SK-N-SH treated with all-trans-retinoic acid at 6 μM for 48 hours (cell line): ENCODE measurements at regions not wholly inside any gene's neighbourhood (a gene's known extent, or its start where the extent isn't known, plus 50 kb on each side); places are given as distances from the start of the nearest gene placed in this dataset.

Experiments
- CSDC2 ChIP-seq: fragments of 250-450 bp; sonication (Bioruptor Pico); IDR thresholded peaks from 2 replicates; pipeline ENCODE4 v1.5.0; 2020; ENCODE audit warnings: mild to moderate bottlenecking, moderate library complexity
- GLIS3 ChIP-seq: fragments of 250-450 bp; sonication (Bioruptor Pico); IDR thresholded peaks from 2 replicates; pipeline ENCODE4 v1.5.0; 2020; ENCODE audit warnings: mild to moderate bottlenecking, moderate library complexity
- ISL1 ChIP-seq: fragments of 250-450 bp; sonication (Bioruptor Pico); IDR thresholded peaks from 2 replicates; pipeline ENCODE4 v2.1.2; 2022; ENCODE audit warnings: mild to moderate bottlenecking, moderate library complexity
- PPARA ChIP-seq: fragments of 250-450 bp; sonication (Bioruptor Pico); IDR thresholded peaks from 2 replicates; pipeline ENCODE4 v1.5.0; 2020; ENCODE audit warnings: mild to moderate bottlenecking, borderline replicate concordance
- TCF4 ChIP-seq: fragments of 250-450 bp; sonication (Bioruptor Pico); IDR thresholded peaks from 2 replicates; pipeline ENCODE4 v1.8.0; 2021; ENCODE audit warnings: mild to moderate bottlenecking, moderate library complexity, borderline replicate concordance
- ZNF565 ChIP-seq: fragments of 450-650 bp; formaldehyde crosslinking; conservative IDR thresholded peaks from 2 replicates; pipeline ENCODE4 v1.5.0; 2020; ENCODE audit warnings: low read depth, mild to moderate bottlenecking, moderate library complexity
- ZNF70 ChIP-seq: fragments of 450-650 bp; formaldehyde crosslinking; IDR thresholded peaks from 2 replicates; pipeline ENCODE4 v1.5.0; 2020; ENCODE audit warnings: mild to moderate bottlenecking, moderate library complexity
- TF ChIP-seq, protein P1 (sequence below): fragments of 250-450 bp; sonication (Bioruptor Pico); IDR thresholded peaks from 2 replicates; pipeline ENCODE4 v1.8.0; 2021; ENCODE audit warnings: low read depth, mild to moderate bottlenecking, moderate library complexity, borderline replicate concordance
- TF ChIP-seq, protein P2 (sequence below): fragments of 250-450 bp; sonication (Bioruptor Pico); IDR thresholded peaks from 2 replicates; pipeline ENCODE4 v1.8.0; 2020; ENCODE audit warnings: mild to moderate bottlenecking, moderate library complexity, borderline replicate concordance

DNA sequence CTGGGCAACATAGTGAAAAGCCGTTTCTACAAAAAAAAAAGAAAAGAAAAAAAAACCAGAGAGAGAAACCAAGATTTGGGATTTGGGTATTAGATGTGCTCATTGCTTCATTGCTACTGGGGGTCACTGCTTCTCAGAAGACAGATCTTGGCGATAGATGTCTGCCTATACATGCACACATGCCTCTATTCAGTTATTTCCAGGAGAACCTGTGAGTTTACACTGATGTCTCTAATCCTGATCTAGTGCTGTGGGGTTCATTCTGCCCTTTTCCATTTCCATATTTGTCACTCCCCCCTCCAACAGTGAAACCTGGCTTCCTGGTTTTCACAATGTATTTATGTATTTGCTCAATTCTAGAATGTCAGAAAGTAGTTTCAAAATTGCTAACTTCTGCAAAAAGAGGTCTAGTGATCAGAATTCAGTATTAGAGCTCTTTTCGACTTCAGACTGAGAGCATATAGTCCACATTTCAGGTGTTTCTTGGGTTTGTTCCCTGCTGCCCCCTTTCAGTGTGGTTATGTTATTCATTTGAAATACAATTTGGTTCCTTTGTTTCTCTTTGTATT lies 111.0 kb downstream of the SLC25A47 start:
- TF ChIP-seq, protein P1, sequence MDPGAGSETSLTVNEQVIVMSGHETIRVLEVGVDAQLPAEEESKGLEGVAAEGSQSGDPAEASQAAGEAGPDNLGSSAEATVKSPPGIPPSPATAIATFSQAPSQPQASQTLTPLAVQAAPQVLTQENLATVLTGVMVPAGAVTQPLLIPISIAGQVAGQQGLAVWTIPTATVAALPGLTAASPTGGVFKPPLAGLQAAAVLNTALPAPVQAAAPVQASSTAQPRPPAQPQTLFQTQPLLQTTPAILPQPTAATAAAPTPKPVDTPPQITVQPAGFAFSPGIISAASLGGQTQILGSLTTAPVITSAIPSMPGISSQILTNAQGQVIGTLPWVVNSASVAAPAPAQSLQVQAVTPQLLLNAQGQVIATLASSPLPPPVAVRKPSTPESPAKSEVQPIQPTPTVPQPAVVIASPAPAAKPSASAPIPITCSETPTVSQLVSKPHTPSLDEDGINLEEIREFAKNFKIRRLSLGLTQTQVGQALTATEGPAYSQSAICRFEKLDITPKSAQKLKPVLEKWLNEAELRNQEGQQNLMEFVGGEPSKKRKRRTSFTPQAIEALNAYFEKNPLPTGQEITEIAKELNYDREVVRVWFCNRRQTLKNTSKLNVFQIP (CRISPR knock-in tag): no peak
- TF ChIP-seq PPARA (CRISPR knock-in tag) (no peak), ISL1 (CRISPR knock-in tag) (no peak), TCF4 (no peak), ZNF565 (no peak), CSDC2 (CRISPR knock-in tag) (no peak), GLIS3 (CRISPR knock-in tag) (no peak), ZNF70 (no peak)
- TF ChIP-seq, protein P2, sequence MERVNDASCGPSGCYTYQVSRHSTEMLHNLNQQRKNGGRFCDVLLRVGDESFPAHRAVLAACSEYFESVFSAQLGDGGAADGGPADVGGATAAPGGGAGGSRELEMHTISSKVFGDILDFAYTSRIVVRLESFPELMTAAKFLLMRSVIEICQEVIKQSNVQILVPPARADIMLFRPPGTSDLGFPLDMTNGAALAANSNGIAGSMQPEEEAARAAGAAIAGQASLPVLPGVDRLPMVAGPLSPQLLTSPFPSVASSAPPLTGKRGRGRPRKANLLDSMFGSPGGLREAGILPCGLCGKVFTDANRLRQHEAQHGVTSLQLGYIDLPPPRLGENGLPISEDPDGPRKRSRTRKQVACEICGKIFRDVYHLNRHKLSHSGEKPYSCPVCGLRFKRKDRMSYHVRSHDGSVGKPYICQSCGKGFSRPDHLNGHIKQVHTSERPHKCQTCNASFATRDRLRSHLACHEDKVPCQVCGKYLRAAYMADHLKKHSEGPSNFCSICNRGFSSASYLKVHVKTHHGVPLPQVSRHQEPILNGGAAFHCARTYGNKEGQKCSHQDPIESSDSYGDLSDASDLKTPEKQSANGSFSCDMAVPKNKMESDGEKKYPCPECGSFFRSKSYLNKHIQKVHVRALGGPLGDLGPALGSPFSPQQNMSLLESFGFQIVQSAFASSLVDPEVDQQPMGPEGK (CRISPR knock-in tag): no peak
